ENCODE measurements at regions not wholly inside any gene's neighbourhood (a gene's known extent, or its start where the extent isn't known, plus 50 kb on each side); places are given as distances from the start of the nearest gene placed in this dataset.

GRCh38 chr7:3204526-3204925, 96.5 kb upstream of the SDK1 start:
- intact Hi-C loops (cut with DNase I), result no loop called here
- ATAC-seq (ENCODE audit: poor library complexity) (no peak), DNase-seq (no peak)

- no peak for ATAC-seq (ENCODE audit: poor library complexity)
- DNase-seq, result no peak
- intact Hi-C loops (cut with DNase I), result no loop called here
Measured at GRCh38 chr7:3206101-3206500, 95.0 kb upstream of the SDK1 start.

GRCh38 chr7:3206771-3207191, 94.3 kb upstream of the SDK1 start:
- DNase-seq, result no peak
- intact Hi-C loops (cut with DNase I), result no loop called here
- ATAC-seq (ENCODE audit: poor library complexity), result no peak

- intact Hi-C loops (cut with DNase I), result no loop called here
- DNase-seq (no peak), ATAC-seq (ENCODE audit: poor library complexity) (no peak)
Measured at GRCh38 chr7:3207387-3207902, 93.6 kb upstream of the SDK1 start.

- no peak for DNase-seq
- intact Hi-C loops (cut with DNase I), result no loop called here
- ATAC-seq (ENCODE audit: poor library complexity), result peak; percentile 25
Measured at GRCh38 chr7:3210531-3210930, 90.5 kb upstream of the SDK1 start.

GRCh38 chr7:3214090-3214413, 87.0 kb upstream of the SDK1 start:
- DNase-seq (no peak), ATAC-seq (ENCODE audit: poor library complexity) (no peak)
- intact Hi-C loops (cut with DNase I), result no loop called here

DNA sequence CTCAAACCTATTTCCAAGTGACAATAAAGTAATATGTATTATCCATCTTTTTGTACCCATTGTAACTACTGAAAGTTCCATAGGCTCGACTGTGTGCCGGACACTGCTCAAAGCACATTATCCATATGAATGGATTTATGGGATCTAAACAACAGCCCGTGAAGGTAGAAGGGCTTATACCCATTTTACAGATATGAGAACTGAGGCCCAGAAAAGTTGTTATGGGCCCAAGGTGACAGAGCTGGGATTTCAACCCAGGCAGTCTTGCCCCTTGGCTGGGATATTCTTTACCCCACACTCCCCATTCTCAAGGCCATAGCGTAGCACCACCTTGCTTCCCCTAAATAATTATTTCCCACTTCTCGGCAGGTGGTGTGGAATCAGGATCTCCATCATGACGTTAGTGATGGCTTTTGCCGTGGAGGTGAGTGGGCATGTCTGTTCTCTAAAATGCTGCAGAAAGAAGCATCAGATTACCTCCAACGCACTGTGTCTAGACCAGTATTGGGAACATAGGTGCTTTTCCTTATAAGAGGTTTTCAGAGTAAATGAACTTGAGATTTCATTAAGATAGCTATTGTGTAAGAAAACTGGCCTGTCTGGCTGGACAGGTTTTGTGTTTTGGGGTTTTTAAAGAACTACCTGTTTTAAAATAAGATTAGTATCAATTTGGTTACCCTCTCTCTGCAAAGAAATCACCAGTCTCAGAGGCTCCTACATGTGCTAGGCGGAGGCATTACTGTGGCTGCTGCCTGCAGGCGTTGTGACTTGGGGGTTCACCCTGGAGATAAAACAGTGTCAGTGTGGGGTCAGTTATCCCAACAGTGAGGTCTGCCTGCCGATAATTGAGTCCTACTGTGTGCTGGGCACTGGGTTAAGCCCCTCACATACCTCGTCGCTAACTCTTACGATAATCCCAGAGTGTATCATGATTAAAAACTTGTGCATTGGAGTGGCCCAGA, 85.1 kb upstream of the SDK1 start:
- intact Hi-C loops (cut with DNase I), result no loop called here
- ATAC-seq (ENCODE audit: poor library complexity) (no peak), DNase-seq (no peak)

- DNase-seq (peak; percentile 71), ATAC-seq (ENCODE audit: poor library complexity) (peak; percentile 94)
- intact Hi-C loops (cut with DNase I), result no loop called here
Measured at GRCh38 chr7:3217166-3217565, 83.9 kb upstream of the SDK1 start.

DNA sequence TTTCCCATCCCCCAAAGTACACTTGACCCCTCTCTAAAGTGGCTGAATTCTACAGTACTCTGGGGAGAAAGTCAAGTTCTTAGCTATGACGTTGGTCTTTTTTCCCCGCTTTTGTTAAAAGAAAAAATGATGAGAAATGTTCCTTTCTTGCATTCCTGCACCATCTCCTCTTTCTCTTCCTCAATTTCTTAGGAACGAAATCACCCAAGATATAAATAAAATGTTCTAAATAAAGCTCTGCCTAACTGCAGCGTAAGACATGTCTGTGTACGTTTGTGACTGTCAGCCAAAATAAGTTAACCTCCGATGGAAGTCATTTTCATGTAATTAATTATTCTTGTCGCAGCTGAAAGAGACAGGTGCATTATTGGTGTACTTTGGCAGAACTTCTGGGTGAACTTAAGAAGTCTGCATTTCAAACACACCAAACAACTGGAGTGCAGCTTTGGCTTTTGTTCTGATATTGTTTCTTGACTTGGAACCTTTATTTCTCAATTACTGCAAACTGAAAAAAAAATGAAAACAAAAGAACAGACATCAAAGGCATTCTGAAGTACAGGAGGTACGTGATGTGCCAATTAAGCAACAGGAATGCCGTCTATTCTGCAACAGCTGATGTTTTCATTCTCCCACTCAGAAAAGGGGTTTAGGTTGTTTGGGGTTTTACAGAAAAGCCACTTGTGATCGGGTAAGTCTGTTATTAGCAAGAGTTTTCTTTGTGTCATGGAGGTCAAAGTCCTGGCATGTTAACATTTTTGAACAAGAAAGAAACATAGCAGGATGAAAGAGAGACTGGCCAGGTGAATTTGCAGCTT, 82.4 kb upstream of the SDK1 start:
- no peak for DNase-seq
- ATAC-seq (ENCODE audit: poor library complexity), result no peak
- intact Hi-C loops (cut with DNase I), result no loop called here

GRCh38 chr7:3229904-3230470, 71.1 kb upstream of the SDK1 start:
- ATAC-seq (ENCODE audit: poor library complexity) (no peak), DNase-seq (no peak)
- intact Hi-C loops (cut with DNase I), result loop anchor here (10.0 kb wide), 1 partner anchor 65 kb away; no protein-coding TSS in a partner anchor

DNA sequence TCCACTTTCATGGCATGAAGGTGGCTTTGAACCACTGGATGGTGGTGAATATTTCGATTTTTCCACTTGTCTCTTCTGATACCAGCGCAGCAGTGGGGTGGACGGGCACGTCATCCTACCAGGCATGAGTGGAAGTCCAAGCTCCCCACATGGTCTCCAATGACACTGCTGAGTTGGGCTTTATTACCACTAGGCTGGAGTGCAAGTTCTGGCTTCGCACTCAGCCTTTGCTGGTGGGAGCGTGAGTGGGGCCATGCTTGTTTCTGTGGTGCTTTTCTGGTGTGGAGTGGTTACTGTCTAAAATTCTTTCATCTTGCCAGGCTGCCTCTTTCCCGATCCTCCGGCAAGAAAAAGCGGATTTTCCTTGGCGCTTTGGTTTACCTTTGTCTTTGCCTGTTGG, 70.1 kb upstream of the SDK1 start:
- intact Hi-C loops (cut with DNase I), result no loop called here
- no peak for ATAC-seq (ENCODE audit: poor library complexity)
- DNase-seq, result no peak

DNA sequence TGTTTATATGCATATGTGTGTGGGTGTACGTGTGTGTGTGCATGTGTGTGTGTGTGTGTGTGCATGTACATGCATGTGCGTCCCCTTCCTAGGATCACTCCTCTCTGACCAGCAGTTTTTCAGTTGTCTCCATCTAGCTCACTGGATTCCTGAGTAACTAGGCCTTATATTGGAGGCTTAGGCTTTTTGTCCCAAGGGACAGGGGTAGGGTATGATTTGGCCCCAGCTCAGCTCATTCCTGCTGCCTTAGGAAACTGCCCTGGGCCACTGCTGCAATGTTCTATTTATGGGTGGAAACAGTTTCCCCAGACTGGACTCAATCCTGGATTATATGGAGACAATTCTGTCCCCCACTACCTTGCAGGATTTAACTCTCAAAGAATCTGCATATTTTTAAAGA, 68.8 kb upstream of the SDK1 start:
- intact Hi-C loops (cut with DNase I), result no loop called here
- ATAC-seq (ENCODE audit: poor library complexity) (peak; percentile 59), DNase-seq (no peak)

DNA sequence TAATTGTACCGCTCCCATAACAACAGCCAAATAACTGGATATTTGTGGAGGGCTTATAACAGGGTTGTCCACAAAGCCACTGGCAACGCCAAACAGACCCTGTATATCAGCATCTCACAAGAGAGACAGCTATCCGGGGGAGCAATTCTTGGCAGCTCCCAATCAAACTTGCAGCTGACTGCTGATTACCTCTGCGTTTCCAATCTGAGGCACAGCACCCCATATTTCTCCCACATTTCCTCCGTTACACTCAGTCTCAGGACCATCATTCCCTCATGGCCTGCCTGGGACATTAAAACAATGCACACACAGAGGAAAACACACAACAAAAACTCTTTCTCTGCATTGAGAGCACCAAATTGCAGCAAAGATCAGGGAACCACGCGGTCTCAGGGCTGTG, 67.8 kb upstream of the SDK1 start:
- DNase-seq (no peak), ATAC-seq (ENCODE audit: poor library complexity) (no peak)
- intact Hi-C loops (cut with DNase I), result no loop called here

DNA sequence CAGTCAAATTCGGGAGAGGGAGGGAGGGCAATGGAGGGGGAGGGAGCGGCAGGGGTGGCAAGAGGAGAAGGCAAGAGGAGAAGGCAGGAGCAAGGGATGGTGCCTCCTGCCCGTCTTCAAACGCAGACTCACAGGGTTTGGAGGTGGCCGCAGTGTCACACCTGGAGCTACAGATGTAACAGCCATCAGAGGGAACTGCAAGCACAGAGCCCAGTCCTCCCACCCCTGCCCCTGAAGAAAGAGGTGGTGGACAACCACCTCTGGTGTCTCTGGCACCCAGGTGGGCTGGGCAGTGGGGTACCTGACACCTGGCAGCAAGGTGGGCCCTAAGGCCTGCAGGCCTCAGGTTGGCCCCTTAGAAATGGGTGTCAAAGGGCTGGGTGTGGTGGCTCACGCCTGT, 67.0 kb upstream of the SDK1 start:
- intact Hi-C loops (cut with DNase I), result no loop called here
- ATAC-seq (ENCODE audit: poor library complexity), result no peak
- DNase-seq, result no peak

DNA sequence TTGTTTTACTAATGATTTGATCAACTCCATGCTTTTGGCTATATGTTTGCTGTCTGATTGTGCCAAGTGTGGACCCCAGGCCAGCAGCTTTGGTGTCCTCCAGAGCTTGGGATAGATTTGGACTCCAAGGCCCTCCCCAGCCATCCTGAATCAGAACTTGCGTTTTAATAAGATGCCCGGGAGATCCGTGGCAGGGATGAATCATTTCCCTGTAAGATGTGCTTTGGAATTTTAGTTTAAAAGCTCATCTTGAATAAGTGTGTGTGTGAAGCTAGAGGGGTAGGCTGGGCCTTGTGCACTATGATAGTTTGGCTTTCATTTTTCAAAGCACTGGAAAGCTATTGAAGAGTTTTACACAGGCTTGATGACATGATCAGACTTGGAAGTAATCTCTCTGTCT, 66.2 kb upstream of the SDK1 start:
- intact Hi-C loops (cut with DNase I), result no loop called here
- no peak for DNase-seq
- ATAC-seq (ENCODE audit: poor library complexity), result no peak

- no peak for DNase-seq
- intact Hi-C loops (cut with DNase I), result no loop called here
- ATAC-seq (ENCODE audit: poor library complexity), result no peak
Measured at GRCh38 chr7:3235322-3235721, 65.7 kb upstream of the SDK1 start.

GRCh38 chr7:3236268-3236667, 64.8 kb upstream of the SDK1 start:
- ATAC-seq (ENCODE audit: poor library complexity), result no peak
- intact Hi-C loops (cut with DNase I), result no loop called here
- DNase-seq, result no peak

DNA sequence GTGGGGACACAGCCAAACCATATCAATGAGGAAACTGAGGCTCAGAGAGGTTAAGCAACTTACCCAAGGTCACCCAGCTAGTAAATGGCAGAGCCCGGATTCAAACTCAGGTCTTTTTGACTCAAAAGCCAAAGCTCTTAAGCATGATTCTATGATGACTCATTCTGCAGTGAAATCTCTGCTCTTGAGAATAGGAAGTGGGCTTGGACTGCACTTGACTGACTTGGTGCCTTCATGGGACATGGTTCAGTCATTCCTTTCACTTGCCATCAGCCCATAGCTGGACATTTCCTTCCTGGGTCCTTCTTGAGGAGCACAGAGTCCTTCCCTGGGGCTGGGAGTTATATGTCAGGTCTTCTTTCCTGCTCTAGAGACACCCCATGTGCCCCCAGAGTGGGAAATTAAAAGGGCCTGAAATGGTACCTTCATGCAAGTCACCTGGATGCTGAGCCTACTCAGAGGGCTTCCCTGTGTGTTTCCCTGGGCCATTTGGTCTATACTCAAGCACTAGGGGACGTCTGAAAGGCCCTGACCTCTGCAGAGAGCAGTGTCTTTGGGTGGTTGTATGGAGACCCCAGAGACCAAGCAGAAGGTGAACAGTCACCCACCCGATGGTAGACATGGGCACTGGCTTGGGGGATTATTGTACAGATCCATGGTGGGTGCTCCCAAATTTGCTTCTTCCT, 62.4 kb upstream of the SDK1 start:
- ATAC-seq (ENCODE audit: poor library complexity) (no peak), DNase-seq (no peak)
- intact Hi-C loops (cut with DNase I), result no loop called here

GRCh38 chr7:3239291-3239691, 61.8 kb upstream of the SDK1 start:
- intact Hi-C loops (cut with DNase I), result no loop called here
- ATAC-seq (ENCODE audit: poor library complexity) (no peak), DNase-seq (no peak)
